HG03039 (cell line): ENCODE measurements at regions not wholly inside any gene's neighbourhood (a gene's known extent, or its start where the extent isn't known, plus 50 kb on each side); places are given as distances from the start of the nearest gene placed in this dataset.

Source experiments
- ATAC-seq: cut with Tn5 transposase; IDR thresholded peaks from one replicate; pipeline ENCODE4 v1.9.1; 2021; ENCODE audit warnings: mild to moderate bottlenecking, moderate library complexity; ENCODE audit not compliant: unreplicated experiment

GRCh38 chr1:116230712-116231111 is 119.5 kb downstream of the MAB21L3 start:
- ATAC-seq: no peak

GRCh38 chr1:116231752-116232151 is 120.6 kb downstream of the MAB21L3 start:
- no peak for ATAC-seq

GRCh38 chr1:116232989-116233514 is 121.9 kb downstream of the MAB21L3 start:
- ATAC-seq: no peak

DNA sequence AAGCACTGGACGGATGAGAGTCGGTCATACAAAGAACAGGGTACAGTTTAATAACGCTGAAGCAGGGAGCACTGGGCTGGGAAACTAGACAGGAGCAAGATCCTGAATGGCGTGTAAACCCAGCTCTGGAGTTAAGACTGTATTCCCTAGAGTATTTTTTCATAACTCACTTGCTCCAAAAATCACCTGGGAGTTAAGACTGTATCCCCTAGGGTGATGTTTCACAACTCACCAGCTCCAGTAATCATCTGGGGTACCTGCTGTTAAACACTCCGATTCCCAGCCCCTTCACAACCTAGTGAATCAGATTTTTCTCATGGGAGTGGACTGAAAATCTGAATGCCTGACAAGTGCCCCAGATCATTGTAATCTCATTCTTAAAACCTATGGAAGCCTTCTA is 123.2 kb downstream of the MAB21L3 start:
- ATAC-seq: no peak

GRCh38 chr1:116239916-116240315 is 128.7 kb downstream of the MAB21L3 start:
- no peak for ATAC-seq

DNA sequence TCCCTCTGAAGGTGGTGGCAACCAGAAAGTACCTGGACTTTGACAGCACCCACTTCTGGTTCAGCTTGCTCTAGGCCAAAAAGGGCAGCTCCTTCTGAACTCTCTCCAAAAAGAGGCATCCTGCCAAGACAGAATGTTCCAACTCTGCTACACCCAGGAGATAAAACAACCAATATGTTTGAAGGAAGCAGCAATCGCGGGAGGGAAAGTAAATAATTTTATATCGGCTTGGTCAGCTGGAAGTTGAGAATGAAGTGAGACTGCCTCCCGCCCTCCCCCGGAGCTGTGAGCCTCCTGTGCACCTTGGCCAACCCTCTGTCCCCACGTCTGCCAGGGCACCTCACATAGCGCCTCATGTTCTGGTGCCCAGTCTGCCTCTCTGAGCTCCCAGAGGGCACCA is 130.3 kb upstream of the ATP1A1 start:
- ATAC-seq: no peak

DNA sequence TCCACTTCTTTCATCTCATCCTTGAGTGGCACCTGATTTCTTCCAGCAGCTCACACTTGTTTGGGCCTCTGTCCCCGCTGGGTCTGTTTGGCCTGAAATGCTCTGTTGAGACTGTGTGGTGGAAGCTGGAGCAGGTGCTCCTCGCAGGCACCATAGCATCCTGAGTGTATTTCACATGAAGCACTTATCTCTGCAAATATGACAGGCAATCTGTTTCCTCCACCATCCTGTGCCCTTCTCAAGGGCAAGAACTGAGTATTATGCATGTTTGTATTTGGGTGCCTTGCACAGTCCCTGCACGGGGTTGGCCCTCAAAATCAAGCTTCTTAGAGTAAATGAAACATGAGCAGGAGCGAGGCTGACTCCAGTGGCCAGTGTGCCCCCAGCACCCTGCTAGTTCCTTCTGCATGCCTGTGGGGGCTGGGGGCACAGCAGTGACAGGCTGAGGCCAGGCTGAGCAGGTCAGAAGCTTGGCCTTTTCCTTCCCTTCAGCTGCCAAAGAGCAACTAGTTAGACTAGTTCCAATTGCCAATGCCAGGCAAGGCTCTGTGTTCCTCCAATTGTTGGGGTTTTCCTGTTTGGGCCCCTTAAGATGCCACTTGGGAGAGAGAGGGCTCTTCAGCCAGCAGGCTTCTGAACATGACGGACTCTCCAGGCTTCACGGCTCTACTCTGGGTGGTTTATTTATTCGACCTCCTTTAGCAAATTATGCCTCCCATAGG is 129.6 kb upstream of the ATP1A1 start:
- no peak for ATAC-seq

DNA sequence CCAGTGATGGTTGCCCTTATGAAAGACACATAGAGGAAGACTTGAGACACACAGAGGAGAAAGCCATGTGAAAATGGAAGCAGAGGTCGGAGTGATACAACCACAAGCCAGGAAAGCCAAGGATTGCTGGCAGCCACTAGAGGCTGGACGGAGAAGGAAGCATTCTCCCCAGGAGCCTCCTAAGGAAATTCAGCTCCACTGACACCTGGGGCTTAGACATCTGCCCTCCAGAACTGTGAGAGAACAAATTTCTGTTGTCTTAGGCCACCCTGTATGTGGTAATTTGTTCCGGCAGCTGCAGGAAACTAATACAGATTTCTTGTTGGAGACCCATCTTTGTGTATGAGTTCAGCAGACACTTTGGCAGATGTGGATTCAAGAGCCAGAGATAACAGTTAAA is 126.9 kb upstream of the ATP1A1 start:
- no peak for ATAC-seq

DNA sequence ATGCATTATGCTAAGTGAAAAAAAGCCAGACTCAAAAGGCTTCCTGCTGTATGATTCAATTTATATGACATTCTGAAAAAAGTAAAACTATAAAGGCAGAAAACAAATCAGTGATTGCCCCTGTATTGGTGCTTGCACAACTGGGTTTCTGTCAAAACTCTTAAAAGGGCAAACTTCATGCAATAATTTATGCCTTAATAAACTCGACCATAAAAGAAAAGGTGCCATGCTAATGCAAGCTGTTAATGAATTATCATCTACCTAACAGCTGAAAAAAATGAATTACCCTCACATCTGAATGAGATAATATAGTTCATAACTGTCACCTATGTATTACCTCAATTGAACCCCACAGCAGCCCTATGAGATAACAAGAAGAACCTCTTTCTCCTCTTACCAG is 120.8 kb upstream of the ATP1A1 start:
- ATAC-seq: no peak

GRCh38 chr1:116252785-116253184 is 120.3 kb upstream of the ATP1A1 start:
- no peak for ATAC-seq

- no peak for ATAC-seq
These were observed 119.3 kb upstream of the ATP1A1 start for GRCh38 chr1:116253566-116254382.

GRCh38 chr1:116254776-116255175 is 118.3 kb upstream of the ATP1A1 start:
- no peak for ATAC-seq

DNA sequence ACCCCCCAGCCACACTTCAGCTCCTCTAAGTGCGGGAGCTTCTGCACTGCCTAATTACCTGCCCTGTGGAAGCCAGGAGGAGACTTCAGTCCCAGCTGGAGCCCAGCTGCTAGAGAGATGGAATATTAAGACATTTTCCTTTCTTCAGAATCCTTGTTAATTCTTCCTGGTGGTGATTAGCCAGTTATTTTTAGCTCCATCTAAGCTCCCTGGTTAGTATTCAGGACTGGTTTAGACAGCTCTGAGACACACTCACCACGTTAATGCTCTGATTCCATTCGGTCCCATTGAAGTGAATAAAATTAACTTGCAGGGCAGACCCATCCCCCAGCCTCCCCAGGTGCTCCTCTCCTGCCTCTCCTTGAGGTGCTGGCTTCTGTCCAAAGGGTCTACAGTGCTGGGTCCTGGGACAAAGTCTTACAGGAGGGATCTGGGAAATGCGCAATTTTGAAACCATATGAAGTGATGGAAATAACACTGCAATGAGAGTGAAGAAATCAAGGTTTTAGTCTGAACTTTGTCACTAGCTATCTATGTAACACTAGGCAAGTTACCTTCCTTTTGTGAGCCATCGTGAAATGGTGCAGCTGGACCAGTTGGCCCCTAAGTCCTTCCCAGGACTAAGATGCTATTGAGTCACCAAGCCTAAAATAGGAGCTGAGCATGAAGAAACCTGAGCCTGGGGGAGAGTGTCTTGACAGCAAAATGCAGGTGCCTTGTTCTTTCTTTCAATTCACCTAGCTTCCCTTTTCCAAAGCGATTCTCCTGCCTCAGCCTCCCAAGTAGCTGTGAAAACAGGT is 117.4 kb upstream of the ATP1A1 start:
- ATAC-seq: no peak

GRCh38 chr1:116256286-116256649 is 116.8 kb upstream of the ATP1A1 start:
- no peak for ATAC-seq

- ATAC-seq: no peak
These were observed 116.2 kb upstream of the ATP1A1 start for GRCh38 chr1:116256875-116257274.

- ATAC-seq: no peak
These were observed 115.7 kb upstream of the ATP1A1 start for GRCh38 chr1:116257341-116257767.

- no peak for ATAC-seq
These were observed 115.2 kb upstream of the ATP1A1 start for GRCh38 chr1:116257836-116258235.

DNA sequence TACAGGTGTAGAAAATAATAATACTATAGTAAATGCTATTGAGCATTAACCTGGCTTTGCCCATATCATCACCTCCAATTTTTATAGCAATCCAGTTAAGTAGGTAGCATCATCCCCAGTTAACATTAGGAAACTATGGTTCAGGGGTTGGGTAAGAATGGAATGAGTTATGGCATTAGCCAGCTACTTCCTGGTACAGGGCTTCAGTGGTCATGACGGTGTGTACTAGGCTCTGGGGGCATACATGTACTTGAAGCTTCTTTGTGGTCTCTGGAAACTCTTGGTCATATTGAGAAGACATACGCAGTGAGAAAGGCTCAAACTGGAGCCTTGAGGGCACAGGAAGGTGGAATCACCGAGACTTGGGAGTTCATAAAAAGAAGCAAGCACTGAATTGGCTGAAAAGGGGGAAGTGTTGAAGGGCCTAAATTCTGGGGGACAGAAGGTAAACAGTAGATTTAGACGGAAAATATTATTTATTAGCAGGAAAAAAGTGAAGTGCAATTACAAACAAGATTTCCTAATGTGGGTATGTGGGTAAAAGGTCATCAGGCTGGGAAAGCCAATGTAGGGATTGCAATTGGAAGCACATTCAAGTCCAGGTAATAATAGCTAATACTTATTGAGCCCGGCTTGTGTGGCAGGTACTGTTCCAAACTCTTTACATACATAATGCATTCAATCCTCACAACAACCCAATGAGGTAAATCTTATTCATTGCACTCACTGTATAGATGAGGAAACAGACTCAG is 114.2 kb upstream of the ATP1A1 start:
- no peak for ATAC-seq

DNA sequence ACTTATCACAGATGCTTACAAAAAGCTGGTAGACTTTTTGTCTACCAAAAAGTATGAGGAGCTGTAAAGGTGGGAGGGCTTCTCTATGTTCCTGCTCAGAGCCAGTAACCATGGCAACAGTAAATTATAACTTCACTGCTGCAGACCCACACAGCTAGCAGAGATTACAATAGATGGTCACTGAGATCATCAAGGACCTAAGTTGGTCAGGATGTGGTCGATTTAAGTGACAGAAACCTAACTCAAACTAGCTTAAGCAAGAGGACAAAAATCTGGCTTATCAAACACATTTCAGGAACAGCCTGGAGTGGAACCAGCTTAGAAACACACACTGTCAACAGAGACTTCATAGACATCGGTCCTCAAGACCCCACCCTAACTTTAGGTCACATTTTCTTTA is 113.4 kb upstream of the ATP1A1 start:
- no peak for ATAC-seq

GRCh38 chr1:116260115-116260514 is 112.9 kb upstream of the ATP1A1 start:
- no peak for ATAC-seq

GRCh38 chr1:116260621-116261020 is 112.4 kb upstream of the ATP1A1 start:
- ATAC-seq: no peak
